Stimulated activated memory B cell treated with anti-CD40 and anti-IgM and Interleukin-4, amounts not matched to agents 10 μg/mL and 1 μg/mL and 100 μg/mL, for 72 hours (primary cell): ENCODE measurements at regions not wholly inside any gene's neighbourhood (a gene's known extent, or its start where the extent isn't known, plus 50 kb on each side); places are given as distances from the start of the nearest gene placed in this dataset.
A peak's percentile ranks its signal among the peaks of the same experiment; 100 is the strongest.

Experiments used
- ATAC-seq: fragments of 150-1000 bp; cut with Tn5 transposase; 2 replicates; pipeline ENCODE4 v1.10.0; 2021
- H3K27ac Mint-ChIP-seq: one replicate; pipeline ENCODE4 v1.8.0; 2022; ENCODE audit warnings: mild to moderate bottlenecking, mixed read lengths
- H3K27me3 Mint-ChIP-seq: one replicate; pipeline ENCODE4 v1.8.0; 2022; ENCODE audit warnings: mixed read lengths
- H3K36me3 Mint-ChIP-seq: one replicate; pipeline ENCODE4 v1.8.0; 2022; ENCODE audit warnings: mixed read lengths
- H3K4me1 Mint-ChIP-seq: one replicate; pipeline ENCODE4 v1.8.0; 2022; ENCODE audit warnings: mixed read lengths
- H3K4me3 Mint-ChIP-seq: one replicate; pipeline ENCODE4 v1.8.0; 2022; ENCODE audit warnings: mild to moderate bottlenecking, moderate library complexity, mixed read lengths
- H3K9me3 Mint-ChIP-seq: one replicate; pipeline ENCODE4 v1.8.0; 2022; ENCODE audit warnings: mixed read lengths

DNA sequence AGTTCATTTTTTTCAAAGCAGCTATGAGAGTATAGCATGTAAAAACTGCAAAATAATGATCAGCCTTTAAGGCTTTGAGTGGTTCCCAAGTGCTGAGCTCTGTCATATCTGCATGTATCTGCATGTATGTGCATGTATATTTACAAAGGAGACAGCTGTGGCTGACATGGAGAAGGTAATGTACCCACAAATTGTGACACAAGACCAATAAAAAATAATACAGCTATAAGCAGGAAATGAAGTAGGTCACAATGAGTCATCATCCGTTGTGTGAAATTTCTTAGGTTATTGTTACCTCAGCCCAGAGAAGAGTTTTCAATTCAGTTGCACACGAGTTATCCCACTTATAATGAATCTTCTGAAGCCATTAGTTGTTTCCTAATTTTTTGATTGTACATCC lies 60.9 kb upstream of the MED4 start:
- peak overlapping the region; percentile 40 for H3K27ac Mint-ChIP-seq

DNA sequence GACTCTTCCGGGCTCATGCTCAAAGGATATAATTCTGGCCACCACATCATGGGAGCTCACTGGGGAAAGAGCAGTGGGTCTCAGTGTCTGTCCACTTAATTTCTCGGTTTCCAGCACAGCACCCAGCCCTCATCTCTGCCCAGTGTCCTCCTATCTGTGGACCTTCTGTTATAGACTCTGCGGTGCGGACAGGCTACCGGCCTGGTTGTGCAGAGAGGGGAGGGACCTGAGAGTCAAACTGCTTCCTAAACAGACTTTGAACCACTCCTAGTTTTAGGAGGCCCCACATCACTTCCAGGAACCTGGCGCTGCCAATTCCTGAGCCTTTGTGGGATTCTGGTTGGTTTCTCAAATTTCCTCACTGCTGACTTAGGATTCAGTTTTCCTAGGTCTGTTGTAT lies 59.8 kb upstream of the MED4 start:
- H3K4me1 Mint-ChIP-seq: peaks cover 48% of the 10 kb centered on the region
- H3K36me3 Mint-ChIP-seq: no peaks in the 10 kb centered on the region
- no peak overlapping the region for H3K27ac Mint-ChIP-seq
- no peak for ATAC-seq
- H3K4me3 Mint-ChIP-seq: no peak overlapping the region
- no peaks in the 10 kb centered on the region for H3K9me3 Mint-ChIP-seq
- H3K27me3 Mint-ChIP-seq: no peaks in the 10 kb centered on the region

More for the DNA sequence above, 60.9 kb upstream of the MED4 start:
- Mint-ChIP-seq H3K4me3 (no peak overlapping the region), H3K27me3 (no peaks in the 10 kb centered on the region), H3K36me3 (no peaks in the 10 kb centered on the region), H3K9me3 (no peaks in the 10 kb centered on the region), H3K4me1 (peaks cover 48% of the 10 kb centered on the region)
- ATAC-seq: no peak

DNA sequence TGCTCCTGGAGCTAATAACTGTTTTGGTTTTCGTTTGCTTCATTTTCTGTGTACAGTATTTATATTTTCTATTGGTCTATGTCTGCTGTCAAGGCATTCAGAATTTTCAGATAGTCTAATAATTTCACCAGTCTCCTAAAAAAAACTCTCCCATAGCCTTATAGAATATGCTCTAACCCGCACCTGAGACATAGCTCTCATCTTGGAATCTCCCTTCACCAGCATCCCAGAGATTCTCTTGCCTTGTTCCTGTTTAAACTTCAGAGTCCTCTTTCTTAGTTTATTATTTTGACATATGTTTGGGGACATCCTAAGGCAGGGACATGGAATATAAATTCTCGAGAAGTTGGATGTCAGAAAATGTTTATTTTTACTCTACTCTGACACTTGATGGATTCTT lies 58.3 kb upstream of the MED4 start:
- Mint-ChIP-seq H3K9me3 (no peaks in the 10 kb centered on the region), H3K4me1 (peaks cover 44% of the 10 kb centered on the region), H3K27ac (no peak overlapping the region), H3K36me3 (no peaks in the 10 kb centered on the region), H3K27me3 (no peaks in the 10 kb centered on the region), H3K4me3 (no peak overlapping the region)
- ATAC-seq: no peak

DNA sequence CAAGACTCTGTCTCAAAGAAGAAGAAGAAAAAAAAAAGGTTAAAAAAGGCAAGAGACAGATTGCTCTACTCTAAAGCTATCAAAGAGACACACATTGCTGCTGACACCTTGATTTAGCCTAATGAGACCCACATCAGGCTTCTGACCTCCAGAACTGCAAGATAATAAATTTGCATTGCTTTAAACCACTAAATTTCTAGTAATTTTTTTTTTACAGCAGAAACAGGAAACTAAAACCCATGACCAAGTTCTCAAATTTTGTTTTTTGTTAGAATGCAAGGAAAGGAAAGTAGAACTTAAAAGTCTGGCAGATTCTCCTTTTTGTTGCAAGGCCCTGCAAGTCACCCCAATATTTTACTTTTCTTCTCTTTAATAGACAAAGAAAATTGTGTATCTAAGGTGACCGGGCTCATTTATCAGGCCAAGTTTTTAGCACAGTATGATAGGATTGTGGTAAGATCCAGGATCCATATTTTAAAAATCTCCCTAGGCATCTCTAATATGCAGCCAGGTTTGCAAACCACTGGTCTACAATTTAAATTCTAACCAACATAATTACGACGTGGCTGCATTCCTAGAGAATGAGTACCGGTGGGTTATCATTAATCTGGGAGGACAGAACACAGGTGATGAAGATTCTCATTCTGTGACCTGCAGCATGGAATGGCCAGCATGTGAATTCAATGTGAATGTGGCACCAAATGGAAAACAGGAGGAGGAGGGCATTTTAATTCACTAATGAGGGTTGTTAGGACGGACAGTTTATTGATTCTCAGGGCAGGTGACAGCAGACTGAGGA lies 56.7 kb upstream of the MED4 start:
- ATAC-seq: peak; percentile 57
- H3K9me3 Mint-ChIP-seq: peaks cover 2% of the 10 kb centered on the region
- H3K36me3 Mint-ChIP-seq: no peaks in the 10 kb centered on the region
- H3K27ac Mint-ChIP-seq: no peak overlapping the region
- H3K27me3 Mint-ChIP-seq: no peaks in the 10 kb centered on the region
- peaks cover 40% of the 10 kb centered on the region for H3K4me1 Mint-ChIP-seq
- H3K4me3 Mint-ChIP-seq: no peak overlapping the region

DNA sequence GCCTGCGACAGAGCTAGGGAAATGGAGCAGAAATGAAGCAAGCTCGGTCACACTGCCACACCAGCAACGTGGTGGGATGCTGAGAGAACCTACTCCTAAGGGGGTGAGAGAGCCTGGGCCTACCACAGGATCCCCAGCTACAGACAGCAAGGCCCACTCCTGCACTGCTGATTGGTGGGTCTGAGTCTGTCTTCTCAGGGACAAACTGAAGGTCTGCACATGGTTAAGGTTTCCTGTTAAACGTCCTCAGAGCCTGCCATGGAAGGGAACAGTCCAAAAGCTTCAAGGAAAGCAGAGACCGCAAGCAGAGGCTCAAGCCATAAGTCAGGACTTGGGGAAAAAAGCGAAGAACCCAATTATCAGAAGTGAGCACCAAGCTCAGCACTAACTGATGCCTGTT lies 53.5 kb upstream of the MED4 start:
- H3K9me3 Mint-ChIP-seq: peaks cover 2% of the 10 kb centered on the region
- no peak overlapping the region for H3K27ac Mint-ChIP-seq
- H3K4me3 Mint-ChIP-seq: no peak overlapping the region
- peaks cover 38% of the 10 kb centered on the region for H3K4me1 Mint-ChIP-seq
- no peaks in the 10 kb centered on the region for H3K36me3 Mint-ChIP-seq
- no peak for ATAC-seq
- H3K27me3 Mint-ChIP-seq: no peaks in the 10 kb centered on the region

DNA sequence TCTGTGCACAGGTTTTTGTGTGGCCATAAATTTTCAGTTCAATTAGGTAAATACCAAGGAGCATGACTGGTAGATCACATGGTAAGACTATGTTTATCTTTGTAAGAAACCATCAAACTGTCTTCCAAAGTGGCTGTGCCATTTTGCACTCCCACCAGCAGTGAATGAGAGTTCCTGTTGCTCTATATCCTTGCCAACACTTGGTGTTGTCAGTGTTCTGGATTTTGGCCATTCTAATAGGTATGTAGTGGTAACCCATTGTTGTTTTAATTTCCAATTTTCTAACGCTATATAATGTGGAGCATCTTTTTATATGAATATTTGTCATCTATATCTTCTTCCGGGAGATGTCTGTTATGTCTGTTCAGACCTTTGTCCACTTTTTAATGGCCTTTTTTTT lies 51.7 kb upstream of the MED4 start:
- Mint-ChIP-seq H3K4me1 (peaks cover 34% of the 10 kb centered on the region), H3K4me3 (no peak overlapping the region), H3K27ac (no peak overlapping the region), H3K27me3 (no peaks in the 10 kb centered on the region), H3K9me3 (peaks cover 2% of the 10 kb centered on the region), H3K36me3 (no peaks in the 10 kb centered on the region)
- no peak for ATAC-seq

DNA sequence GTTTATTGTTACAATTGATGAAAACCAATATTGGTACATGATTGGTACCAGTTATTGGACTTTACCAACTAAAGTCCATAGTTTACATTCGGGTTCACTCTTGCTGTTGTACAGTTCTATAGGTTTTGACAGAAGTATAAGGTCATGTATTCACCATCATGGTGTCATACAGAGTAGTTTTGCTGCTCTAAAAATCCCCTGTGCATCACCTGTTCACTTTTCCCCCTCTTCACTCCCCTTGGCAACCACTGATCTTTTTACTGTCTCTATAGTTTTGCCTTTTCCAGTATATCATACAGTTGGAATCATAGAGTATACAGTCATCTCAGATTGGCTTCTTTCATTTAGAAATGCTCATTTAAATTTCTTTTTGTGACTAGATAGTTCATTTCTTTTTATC lies 51.2 kb upstream of the MED4 start:
- ATAC-seq: no peak
- no peak overlapping the region for H3K4me3 Mint-ChIP-seq
- H3K36me3 Mint-ChIP-seq: no peaks in the 10 kb centered on the region
- peaks cover 29% of the 10 kb centered on the region for H3K4me1 Mint-ChIP-seq
- H3K27me3 Mint-ChIP-seq: no peaks in the 10 kb centered on the region
- H3K9me3 Mint-ChIP-seq: peaks cover 5% of the 10 kb centered on the region
- no peak overlapping the region for H3K27ac Mint-ChIP-seq
